AG09319 (cell line): ENCODE measurements at regions not wholly inside any gene's neighbourhood (a gene's known extent, or its start where the extent isn't known, plus 50 kb on each side); places are given as distances from the start of the nearest gene placed in this dataset.

Experiments used
- DNase-seq: peaks from one replicate; pipeline ENCODE4 v3.0.0-alpha.2; 2010; ENCODE audit warnings: low read depth; ENCODE audit errors: extremely low read depth
- CTCF ChIP-seq: IDR thresholded peaks from 2 replicates; pipeline ENCODE4 v1.5.1; 2011; ENCODE audit warnings: low read depth, mild to moderate bottlenecking, inconsistent platforms, low read length, moderate library complexity

DNA sequence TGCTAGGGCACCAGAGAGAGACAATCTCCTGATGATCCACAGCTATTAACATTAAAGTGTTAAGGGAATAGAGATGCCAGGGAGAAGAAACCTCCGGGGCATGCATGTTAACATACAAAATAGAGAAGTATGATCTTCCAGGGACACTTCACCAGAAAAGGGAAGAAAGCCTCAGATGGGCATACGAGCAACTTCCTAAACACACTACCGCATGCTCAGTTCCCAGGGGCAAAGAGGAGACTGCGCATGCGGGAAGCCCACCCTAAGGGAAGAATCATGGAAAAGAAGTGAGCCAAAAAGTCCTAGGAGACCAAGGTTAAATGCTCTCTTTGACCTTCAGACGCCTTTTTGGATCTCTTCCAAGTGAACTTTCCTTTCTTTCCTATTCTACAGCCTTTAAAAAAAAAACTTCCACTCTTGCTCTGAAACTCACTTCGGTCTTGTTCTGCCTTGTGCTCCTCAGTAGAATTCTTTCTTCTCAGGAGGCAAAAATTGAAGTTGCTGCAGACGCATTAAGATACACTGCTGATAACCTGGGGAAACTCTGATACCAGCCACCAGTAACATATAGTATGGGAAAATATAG, 1211.3 kb downstream of the REEP3 start:
- no peak for TF ChIP-seq CTCF
- DNase-seq = no peak

DNA sequence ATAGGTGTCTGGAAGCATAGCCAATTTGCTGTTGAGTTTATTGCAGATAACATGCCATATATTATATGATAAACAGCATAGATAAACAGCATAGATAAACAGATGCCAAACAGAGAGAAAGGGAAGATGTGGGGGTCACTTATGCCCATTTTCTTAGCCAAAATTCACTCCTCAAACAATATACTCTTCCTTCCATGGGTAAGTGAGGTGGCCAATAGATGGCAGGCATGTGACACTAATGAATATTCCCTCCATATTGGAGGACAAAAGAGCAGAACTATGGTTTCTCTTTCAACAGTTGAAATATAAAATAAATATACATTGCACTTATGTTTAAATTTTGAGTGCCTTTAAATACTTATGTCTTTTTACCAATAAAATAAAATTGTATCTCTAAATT, 1212.8 kb downstream of the REEP3 start:
- TF ChIP-seq CTCF = no peak
- no peak for DNase-seq

GRCh38 chr10:64738462-64738861, 1217.3 kb downstream of the REEP3 start:
- no peak for TF ChIP-seq CTCF
- no peak for DNase-seq

GRCh38 chr10:64745565-64745964, 1224.4 kb downstream of the REEP3 start:
- no peak for TF ChIP-seq CTCF
- DNase-seq = no peak

GRCh38 chr10:64750672-64751071, 1229.5 kb downstream of the REEP3 start:
- DNase-seq = no peak
- TF ChIP-seq CTCF = no peak

- no peak for DNase-seq
- TF ChIP-seq CTCF = no peak
Measured at GRCh38 chr10:64753516-64753915, 1232.3 kb downstream of the REEP3 start.

DNA sequence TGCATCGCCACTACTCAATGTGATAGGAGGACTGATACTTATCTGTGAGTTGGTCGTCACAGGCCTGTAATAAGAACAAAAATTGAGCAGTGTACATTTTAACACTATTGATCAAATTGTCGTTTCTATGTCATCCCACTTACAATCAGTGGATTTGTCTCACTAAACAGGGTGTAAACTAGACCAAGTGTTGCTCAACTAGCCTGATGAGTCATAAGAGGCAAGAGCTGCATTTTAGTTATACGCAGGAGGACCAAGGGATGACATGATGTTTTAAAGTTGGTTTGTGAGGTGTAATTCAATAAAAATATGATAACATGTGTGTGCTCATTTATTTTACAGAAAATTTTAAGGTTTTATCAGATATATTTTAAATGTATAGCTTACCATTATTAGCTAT, 1239.2 kb downstream of the REEP3 start:
- no peak for TF ChIP-seq CTCF

More for the DNA sequence above, 1239.2 kb downstream of the REEP3 start:
- no peak for DNase-seq
